H9 (cell line): ENCODE measurements at regions not wholly inside any gene's neighbourhood (a gene's known extent, or its start where the extent isn't known, plus 50 kb on each side); places are given as distances from the start of the nearest gene placed in this dataset.

Experiments used
- DNase-seq: peaks from one replicate; pipeline ENCODE4 v3.0.0-alpha.2; 2017
- H2AFZ ChIP-seq: one replicate; pipeline ENCODE4 v1.6.1; 2013; ENCODE audit warnings: mild to moderate bottlenecking, low read length, control low read depth, moderate library complexity
- H2AK5ac ChIP-seq: 2 replicates; pipeline ENCODE4 v1.6.1; 2013; ENCODE audit warnings: low read length, control low read depth, mixed read lengths; ENCODE audit not compliant: insufficient read length
- H2BK120ac ChIP-seq: one replicate; pipeline ENCODE4 v1.6.1; 2013; ENCODE audit warnings: low read depth, mild to moderate bottlenecking, low read length, control low read depth, inconsistent platforms; ENCODE audit not compliant: poor library complexity, severe bottlenecking
- H2BK12ac ChIP-seq: 2 replicates; pipeline ENCODE4 v1.6.1; 2013; ENCODE audit warnings: low read length, control low read depth, mixed read lengths, low read depth; ENCODE audit not compliant: insufficient read length
- H2BK15ac ChIP-seq: 2 replicates; pipeline ENCODE4 v1.6.1; 2013; ENCODE audit warnings: low read depth, low read length, control low read depth
- H2BK20ac ChIP-seq: one replicate; pipeline ENCODE4 v1.6.1; 2013; ENCODE audit warnings: low read depth, mild to moderate bottlenecking, low read length, control low read depth, inconsistent platforms; ENCODE audit not compliant: poor library complexity, severe bottlenecking
- H2BK5ac ChIP-seq: 2 replicates; pipeline ENCODE4 v1.6.1; 2013; ENCODE audit warnings: low read length, control low read depth, mixed read lengths; ENCODE audit not compliant: insufficient read length
- H3K14ac ChIP-seq: 2 replicates; pipeline ENCODE4 v1.6.1; 2013; ENCODE audit warnings: low read length, control low read depth; ENCODE audit not compliant: insufficient read depth
- H3K18ac ChIP-seq: 2 replicates; pipeline ENCODE4 v1.6.1; 2013; ENCODE audit warnings: low read depth, mild to moderate bottlenecking, mixed read lengths, low read length, control low read depth; ENCODE audit not compliant: insufficient read length
- H3K23ac ChIP-seq: 2 replicates; pipeline ENCODE4 v1.6.1; 2013; ENCODE audit warnings: low read length, control low read depth, mixed read lengths, low read depth; ENCODE audit not compliant: insufficient read length
- H3K23me2 ChIP-seq: 2 replicates; pipeline ENCODE4 v1.6.1; 2013; ENCODE audit warnings: low read depth, mild to moderate bottlenecking, mixed read lengths, low read length, control low read depth; ENCODE audit not compliant: insufficient read length, poor library complexity, severe bottlenecking
- H3K27ac ChIP-seq: 2 replicates; pipeline ENCODE4 v1.5.1; 2013; ENCODE audit warnings: low read length, control low read depth, mixed read lengths, low read depth; ENCODE audit not compliant: insufficient read length
- H3K27me3 ChIP-seq: 2 replicates; pipeline ENCODE4 v1.6.1; 2013; ENCODE audit warnings: low read length, control low read depth, inconsistent platforms; ENCODE audit not compliant: insufficient read depth
- H3K4ac ChIP-seq: 2 replicates; pipeline ENCODE4 v1.6.1; 2013; ENCODE audit warnings: low read depth, mild to moderate bottlenecking, control low read depth, inconsistent platforms, low read length, moderate library complexity
- H3K4me1 ChIP-seq: 2 replicates; pipeline ENCODE4 v1.6.1; 2013; ENCODE audit warnings: low read length, control low read depth, inconsistent platforms; ENCODE audit not compliant: insufficient read depth
- H3K4me2 ChIP-seq: 2 replicates; pipeline ENCODE4 v1.6.1; 2013; ENCODE audit warnings: low read length, control low read depth, mixed read lengths; ENCODE audit not compliant: insufficient read length, insufficient read depth
- H3K56ac ChIP-seq: 2 replicates; pipeline ENCODE4 v1.6.1; 2013; ENCODE audit warnings: low read depth, mild to moderate bottlenecking, mixed read lengths, low read length, control low read depth; ENCODE audit not compliant: insufficient read length
- H3K79me1 ChIP-seq: 2 replicates; pipeline ENCODE4 v1.6.1; 2013; ENCODE audit warnings: low read depth, mild to moderate bottlenecking, moderate library complexity, low read length, control low read depth, inconsistent platforms; ENCODE audit not compliant: insufficient read depth, poor library complexity, severe bottlenecking
- H3K79me2 ChIP-seq: 2 replicates; pipeline ENCODE4 v1.6.1; 2013; ENCODE audit warnings: low read length, control low read depth, inconsistent platforms; ENCODE audit not compliant: insufficient read depth
- H3K9ac ChIP-seq: 2 replicates; pipeline ENCODE4 v1.6.1; 2013; ENCODE audit warnings: low read length, control low read depth, mixed read lengths; ENCODE audit not compliant: insufficient read length; ENCODE audit errors: extremely low read depth
- H3K9me3 ChIP-seq: one replicate; pipeline ENCODE4 v1.6.1; 2013; ENCODE audit warnings: low read depth, low read length, inconsistent platforms; ENCODE audit not compliant: control insufficient read depth
- H3T11ph ChIP-seq: one replicate; pipeline ENCODE4 v1.6.1; 2013; ENCODE audit warnings: mild to moderate bottlenecking, low read length, control low read depth, inconsistent platforms
- H4K20me1 ChIP-seq: one replicate; pipeline ENCODE4 v1.6.1; 2013; ENCODE audit not compliant: control insufficient read depth, insufficient read length, insufficient read depth
- H4K5ac ChIP-seq: 2 replicates; pipeline ENCODE4 v1.6.1; 2013; ENCODE audit warnings: low read depth, mild to moderate bottlenecking, mixed read lengths, low read length, control low read depth; ENCODE audit not compliant: insufficient read length
- H4K8ac ChIP-seq: replicated peaks from 2 replicates; pipeline ENCODE4 v1.6.1; 2013; ENCODE audit warnings: low read length, control low read depth, mixed read lengths, low read depth; ENCODE audit not compliant: insufficient read length
- H4K91ac ChIP-seq: 2 replicates; pipeline ENCODE4 v1.6.1; 2013; ENCODE audit warnings: low read depth, mild to moderate bottlenecking, moderate library complexity, mixed read lengths, low read length, control low read depth; ENCODE audit not compliant: insufficient read length
- H3K27ac Mint-ChIP-seq, 3 experiments: 2 replicates in 2 of 3; 3 replicates in 1 of 3; pipeline ENCODE4 v1.8.0; 2020 to 2021; ENCODE audit warnings: mixed read lengths in 3 of 3, mild to moderate bottlenecking in 1 of 3, moderate library complexity in 1 of 3
- H3K27me3 Mint-ChIP-seq: 2 replicates; pipeline ENCODE4 v1.8.0; 2021; ENCODE audit warnings: low read depth, mild to moderate bottlenecking, moderate library complexity, mixed read lengths
- H3K36me3 Mint-ChIP-seq, 3 experiments: 2 replicates in 2 of 3; 3 replicates in 1 of 3; pipeline ENCODE4 v1.8.0; 2020 to 2021; ENCODE audit warnings: low read depth in 3 of 3, mixed read lengths in 3 of 3; ENCODE audit not compliant: insufficient read depth in 1 of 3
- H3K4me1 Mint-ChIP-seq, 2 experiments: 2 replicates each; pipeline ENCODE4 v1.8.0; 2020; ENCODE audit warnings: mixed read lengths in 2 of 2
- H3K4me3 Mint-ChIP-seq, 2 experiments: 2 replicates in 1 of 2; 3 replicates in 1 of 2; pipeline ENCODE4 v1.8.0; 2020 to 2021; ENCODE audit warnings: mild to moderate bottlenecking in 2 of 2, mixed read lengths in 2 of 2, moderate library complexity in 1 of 2
- H3K9me3 Mint-ChIP-seq, 2 experiments: 2 replicates in 1 of 2; 3 replicates in 1 of 2; pipeline ENCODE4 v1.8.0; 2020; ENCODE audit warnings: mild to moderate bottlenecking in 2 of 2, mixed read lengths in 2 of 2, moderate library complexity in 1 of 2
- WGBS: extraction: QIAGEN DNeasy Blood & Tissue Kit; methylation state at CpG from one replicate; pipeline ENCODE4 v1.1.7; 2013; ENCODE audit warnings: missing lambda C conversion rate, low lambda C conversion rate, mixed read lengths; ENCODE audit not compliant: insufficient read length; ENCODE audit errors: extremely low coverage; 5-methylcytosine and 5-hydroxymethylcytosine counted together
- TF ChIP-seq, protein P1 (sequence below): fragments of 200-600 bp; sonication (generic); conservative IDR thresholded peaks from 3 replicates; pipeline ENCODE4 v1.8.0; 2021; ENCODE audit warnings: antibody characterized with exemption, mild to moderate bottlenecking

DNA sequence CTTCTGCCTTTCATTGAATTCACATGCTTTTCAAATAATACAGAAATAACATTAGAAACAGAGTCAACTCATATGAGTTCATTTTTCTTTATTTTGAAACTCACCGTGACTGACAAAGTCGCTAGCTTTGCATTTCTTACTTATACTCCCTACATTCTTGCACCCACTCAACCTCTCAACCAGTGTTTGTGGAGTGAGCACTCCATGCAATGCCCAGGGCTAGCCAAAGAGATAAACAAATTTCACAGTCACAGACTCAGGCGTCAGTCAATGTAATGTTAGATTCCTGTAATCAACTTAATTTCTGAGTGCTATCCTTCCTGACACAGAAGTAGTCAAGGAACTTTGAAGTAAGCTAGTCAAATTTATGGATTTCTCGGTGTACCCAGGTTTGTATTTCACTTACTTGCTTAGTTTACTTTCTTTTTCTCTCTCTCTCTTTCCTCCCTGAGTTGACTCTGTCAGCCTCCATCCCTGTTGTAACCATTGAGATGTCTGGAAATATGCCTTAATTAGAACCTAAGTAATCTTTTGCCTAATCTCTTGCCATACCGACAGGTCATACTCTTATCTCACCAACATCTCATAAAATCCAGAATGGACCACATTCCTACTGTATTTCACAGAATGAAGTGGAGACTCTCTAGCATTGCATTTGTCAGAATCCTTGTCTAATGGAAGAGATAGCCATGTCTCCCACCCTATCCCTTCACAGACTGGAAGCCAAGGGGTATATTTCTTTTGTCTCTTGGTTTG lies 413.0 kb downstream of the AEBP2 start:
- Histone ChIP-seq H3K27me3 (no peaks in the 10 kb centered on the region), H3K4me1 (no peaks in the 10 kb centered on the region), H3K4me2 (no peak overlapping the region), H3K9ac (no peak overlapping the region), H3K4ac (no peak overlapping the region), H3K23me2 (no peaks in the 10 kb centered on the region), H2BK15ac (no peak overlapping the region), H2BK12ac (no peak overlapping the region), H4K91ac (no peak overlapping the region), H3T11ph (no peak overlapping the region), H2AK5ac (no peak overlapping the region), H3K18ac (no peak overlapping the region), H3K9me3 (no peaks in the 10 kb centered on the region), H4K20me1 (no peaks in the 10 kb centered on the region), H2BK5ac (no peak overlapping the region), H3K79me1 (no peaks in the 10 kb centered on the region), H2BK120ac (no peak overlapping the region), H3K79me2 (no peaks in the 10 kb centered on the region), H4K5ac (no peak overlapping the region), H3K27ac (no peak overlapping the region), H2AFZ (no peak overlapping the region), H3K23ac (no peak overlapping the region), H3K56ac (no peak overlapping the region), H3K14ac (no peak overlapping the region), H4K8ac (no peak overlapping the region), H2BK20ac (no peak overlapping the region)
- no peaks in the 10 kb centered on the region for H3K27me3 Mint-ChIP-seq
- peaks cover 0 to 3% of the 10 kb centered on the region in 2 experiments; a peak in 2 of 5 replicates for H3K9me3 Mint-ChIP-seq
- DNase-seq = no peak
- WGBS = no CpG with 5 or more reads among the region's 5 CpGs
- TF ChIP-seq, protein P1, sequence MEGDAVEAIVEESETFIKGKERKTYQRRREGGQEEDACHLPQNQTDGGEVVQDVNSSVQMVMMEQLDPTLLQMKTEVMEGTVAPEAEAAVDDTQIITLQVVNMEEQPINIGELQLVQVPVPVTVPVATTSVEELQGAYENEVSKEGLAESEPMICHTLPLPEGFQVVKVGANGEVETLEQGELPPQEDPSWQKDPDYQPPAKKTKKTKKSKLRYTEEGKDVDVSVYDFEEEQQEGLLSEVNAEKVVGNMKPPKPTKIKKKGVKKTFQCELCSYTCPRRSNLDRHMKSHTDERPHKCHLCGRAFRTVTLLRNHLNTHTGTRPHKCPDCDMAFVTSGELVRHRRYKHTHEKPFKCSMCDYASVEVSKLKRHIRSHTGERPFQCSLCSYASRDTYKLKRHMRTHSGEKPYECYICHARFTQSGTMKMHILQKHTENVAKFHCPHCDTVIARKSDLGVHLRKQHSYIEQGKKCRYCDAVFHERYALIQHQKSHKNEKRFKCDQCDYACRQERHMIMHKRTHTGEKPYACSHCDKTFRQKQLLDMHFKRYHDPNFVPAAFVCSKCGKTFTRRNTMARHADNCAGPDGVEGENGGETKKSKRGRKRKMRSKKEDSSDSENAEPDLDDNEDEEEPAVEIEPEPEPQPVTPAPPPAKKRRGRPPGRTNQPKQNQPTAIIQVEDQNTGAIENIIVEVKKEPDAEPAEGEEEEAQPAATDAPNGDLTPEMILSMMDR = no peak
- no peak overlapping the region for H3K4me3 Mint-ChIP-seq
- H3K36me3 Mint-ChIP-seq = peaks cover 0 to 4% (median 0%) of the 10 kb centered on the region in 3 experiments; a peak in 1 of 7 replicates
- H3K4me1 Mint-ChIP-seq = peaks cover 7 to 15% of the 10 kb centered on the region in 2 experiments
- H3K27ac Mint-ChIP-seq = no peak overlapping the region
